T1000 (cell line): ENCODE measurements at regions not wholly inside any gene's neighbourhood (a gene's known extent, or its start where the extent isn't known, plus 50 kb on each side); places are given as distances from the start of the nearest gene placed in this dataset.

Experiments used
- DNase-seq: peaks from one replicate; lab custom pipeline; 2025; ENCODE audit warnings: mixed read lengths; lab: John Stamatoyannopoulos, UW

DNA sequence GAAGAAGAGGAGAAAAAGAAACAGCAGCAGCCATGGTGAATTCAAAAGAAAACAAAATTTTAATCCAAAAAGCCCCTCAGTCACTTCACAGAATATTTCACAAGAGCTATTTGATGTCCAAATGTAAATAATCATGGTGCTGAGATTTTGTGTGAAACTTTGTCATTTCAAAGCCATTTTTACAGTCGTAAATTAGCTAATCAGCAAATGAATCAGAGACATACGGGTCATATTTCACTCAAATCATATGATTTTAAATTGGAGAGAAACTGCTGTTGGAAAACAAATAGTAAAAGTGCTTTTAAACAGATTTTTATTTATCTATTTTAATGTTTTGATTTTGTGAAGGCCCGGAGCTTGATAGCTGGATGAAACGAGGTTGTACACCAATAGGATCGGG is 101.4 kb upstream of the SMIM23 start:
- DNase-seq = no peak

- DNase-seq = no peak
Observed at GRCh38 chr5:171688696-171689495, 96.7 kb upstream of the SMIM23 start.

GRCh38 chr5:171689853-171690417 is 95.7 kb upstream of the SMIM23 start:
- DNase-seq = no peak

DNA sequence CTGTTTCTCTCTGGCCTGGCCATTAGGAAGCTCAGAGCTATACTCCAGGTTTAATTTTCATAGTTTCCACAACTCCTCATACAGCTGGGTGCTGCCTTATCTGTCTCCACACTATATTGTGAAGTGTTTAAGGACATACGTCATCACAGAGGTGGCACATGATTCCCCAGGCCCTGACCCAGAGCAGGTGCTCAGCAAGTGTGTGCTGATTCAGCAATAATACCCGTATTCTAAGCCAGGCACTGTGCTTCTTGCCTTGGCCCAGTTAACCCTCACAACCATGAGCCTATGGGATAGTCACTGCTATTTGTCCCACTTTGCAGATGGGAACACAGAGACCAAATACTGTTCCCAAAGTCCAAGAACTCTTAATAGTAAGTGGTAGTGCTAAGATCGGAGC is 93.5 kb upstream of the SMIM23 start:
- no peak for DNase-seq

GRCh38 chr5:171692936-171693335 is 92.7 kb upstream of the SMIM23 start:
- no peak for DNase-seq

- DNase-seq = no peak
Observed at GRCh38 chr5:171693412-171693811, 92.2 kb upstream of the SMIM23 start.

DNA sequence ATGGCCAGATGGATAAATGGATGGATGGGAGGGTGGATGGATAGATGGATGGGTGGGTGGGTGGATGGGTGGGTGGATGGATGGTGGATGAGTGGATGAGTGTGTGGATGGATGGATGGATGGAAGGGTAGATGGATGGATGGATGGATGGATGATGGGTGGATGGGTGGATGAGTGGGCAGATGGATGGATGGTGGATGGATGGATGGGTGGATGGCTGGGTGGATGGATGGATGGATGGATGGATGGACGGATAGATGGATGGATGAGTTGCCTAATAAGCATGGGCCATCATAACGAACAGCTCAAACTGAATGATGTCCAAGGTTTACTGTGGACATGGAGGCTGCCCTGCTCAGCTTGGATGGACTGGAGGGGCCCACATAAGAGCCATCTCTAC is 89.8 kb upstream of the SMIM23 start:
- no peak for DNase-seq

GRCh38 chr5:171697221-171698102 is 88.2 kb upstream of the SMIM23 start:
- no peak for DNase-seq

GRCh38 chr5:171700318-171700912 is 85.2 kb upstream of the SMIM23 start:
- no peak for DNase-seq

DNA sequence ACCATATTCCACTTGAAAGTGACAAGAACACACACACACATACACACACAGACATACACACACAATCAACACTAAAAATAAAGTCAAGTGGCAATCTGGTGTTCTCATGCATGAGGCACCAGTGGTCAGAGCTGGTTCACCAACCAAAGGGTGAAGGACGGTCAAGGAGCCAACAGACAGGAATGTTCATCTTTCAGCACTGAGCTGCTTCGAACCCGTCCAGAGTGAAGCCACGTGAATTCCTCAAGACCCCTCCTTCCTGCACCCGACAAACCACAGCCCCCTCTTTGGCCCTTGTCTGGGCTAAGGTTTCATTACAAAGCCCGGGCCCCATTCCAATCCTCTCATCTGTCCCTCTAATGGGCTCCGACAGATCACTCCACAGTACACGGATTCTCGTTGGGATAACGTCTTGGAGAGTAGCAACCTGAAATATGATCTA is 84.5 kb upstream of the SMIM23 start:
- DNase-seq = no peak

DNA sequence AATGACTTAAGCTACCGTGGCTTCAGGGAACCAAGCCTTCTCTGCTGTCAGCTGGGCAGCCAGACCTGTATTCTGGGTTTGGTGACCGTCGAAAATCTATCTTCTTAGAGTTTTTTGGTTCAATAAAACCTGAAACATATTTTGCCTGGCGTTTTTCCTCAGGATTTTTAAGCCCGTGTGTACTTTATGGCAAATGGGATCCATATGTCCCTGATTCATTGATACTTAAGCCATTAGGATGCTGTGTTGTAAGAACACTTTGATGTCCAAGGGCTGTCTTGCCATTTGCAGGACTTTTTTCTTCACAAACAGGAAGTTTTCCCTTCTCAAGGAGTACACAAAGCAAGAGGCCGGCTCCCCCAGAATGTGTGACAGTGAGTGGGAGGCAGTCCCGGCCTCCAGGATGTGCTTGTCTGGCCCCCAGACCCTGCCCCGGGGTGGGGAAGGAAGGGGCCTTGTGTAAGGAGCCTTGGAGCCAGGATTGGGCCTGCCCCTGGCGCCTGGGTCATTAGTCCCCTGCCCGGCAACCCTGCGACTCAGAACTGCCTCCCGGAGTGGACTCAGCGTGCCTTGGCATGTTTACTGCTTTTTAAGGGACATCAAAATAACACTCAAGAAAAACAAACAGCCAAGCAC is 83.4 kb upstream of the SMIM23 start:
- DNase-seq = no peak

DNA sequence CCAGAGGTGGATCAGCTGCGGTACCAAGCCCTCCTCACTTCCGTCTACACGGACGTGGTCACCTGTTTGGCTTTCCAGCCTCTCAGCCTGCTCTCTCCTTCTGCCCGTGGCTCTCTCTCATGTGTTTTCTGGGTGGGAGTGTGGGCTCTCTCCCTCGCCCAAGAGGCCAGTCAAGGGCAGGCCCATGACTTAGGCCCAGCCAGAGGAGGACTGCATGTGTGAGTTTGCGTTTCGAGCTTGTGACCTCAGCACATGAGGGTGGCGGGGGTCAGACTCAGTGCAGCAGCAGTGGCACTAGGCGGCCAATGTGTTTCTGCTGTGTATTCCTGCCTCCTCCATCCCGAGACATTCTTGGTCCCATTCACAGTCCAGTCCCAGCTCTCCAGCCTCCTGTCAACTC is 82.5 kb upstream of the SMIM23 start:
- DNase-seq = no peak

DNA sequence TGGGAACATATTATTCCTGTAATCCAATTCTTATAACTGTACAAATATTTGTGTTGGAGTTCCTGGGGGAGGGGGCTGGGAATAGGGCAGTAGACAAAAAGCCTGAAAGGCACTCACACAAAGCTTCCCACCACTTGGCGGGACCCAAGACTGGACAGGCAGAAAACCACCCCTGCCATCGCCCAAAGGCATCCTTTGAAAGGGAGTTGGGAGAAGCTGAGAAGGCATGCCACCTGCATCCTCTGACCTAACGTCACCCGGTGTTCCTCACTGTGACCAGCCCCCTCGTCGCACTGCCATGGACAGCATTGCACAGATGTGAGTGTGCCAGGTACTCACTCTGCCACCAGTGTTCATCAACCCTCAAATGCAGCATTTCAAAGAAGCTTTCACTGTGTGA is 80.6 kb upstream of the SMIM23 start:
- no peak for DNase-seq

GRCh38 chr5:171705830-171706468 is 79.7 kb upstream of the SMIM23 start:
- no peak for DNase-seq

DNA sequence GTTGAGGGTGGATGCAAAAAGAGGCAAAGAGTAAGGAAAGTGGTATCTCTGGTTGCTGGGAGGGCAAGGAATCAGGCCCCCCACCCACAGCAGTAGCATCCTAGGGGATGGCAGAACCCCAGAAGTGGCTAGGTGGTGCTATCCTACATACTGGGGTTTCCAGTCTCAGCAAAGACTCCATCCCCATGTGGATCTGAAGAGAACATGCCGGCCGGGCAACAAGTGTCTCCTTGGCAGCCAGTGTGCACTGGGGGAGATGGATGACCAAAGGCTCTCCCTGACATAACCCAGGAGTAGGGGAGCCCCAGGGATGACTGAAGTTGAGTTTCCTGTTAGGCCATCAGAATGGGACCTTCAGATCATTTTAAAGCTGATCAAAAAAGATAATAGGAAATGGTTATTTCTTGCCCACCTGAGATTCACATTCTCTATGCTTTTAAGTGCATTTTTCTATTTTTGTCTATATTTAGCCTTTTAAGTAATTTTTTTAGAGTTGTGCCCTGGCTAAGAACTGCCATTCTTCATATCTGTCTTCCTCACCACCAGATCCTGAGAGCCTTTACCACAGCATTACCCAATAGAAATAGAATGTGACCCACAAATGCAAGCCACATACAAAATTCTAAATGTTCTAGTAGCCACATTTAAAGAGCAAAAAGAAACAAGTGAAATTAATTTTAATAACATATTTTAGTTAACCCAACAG is 78.7 kb upstream of the SMIM23 start:
- no peak for DNase-seq

DNA sequence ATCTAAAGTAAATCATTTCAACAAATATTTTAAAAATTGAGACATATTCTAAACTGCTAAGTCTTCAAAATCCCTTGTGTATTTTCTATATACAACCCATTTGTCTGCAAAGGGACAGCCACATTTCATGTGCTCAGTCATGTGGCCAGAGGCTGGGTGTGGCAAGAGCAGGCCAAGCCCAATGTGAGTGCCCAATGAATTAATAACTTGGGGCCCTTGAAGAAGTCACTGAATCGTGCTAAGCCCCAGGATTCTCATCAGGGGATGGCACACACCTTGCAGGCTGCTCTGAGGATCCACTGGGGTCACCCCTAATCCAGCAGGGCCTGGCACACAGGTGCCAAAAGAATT is 78.2 kb upstream of the SMIM23 start:
- DNase-seq = no peak

DNA sequence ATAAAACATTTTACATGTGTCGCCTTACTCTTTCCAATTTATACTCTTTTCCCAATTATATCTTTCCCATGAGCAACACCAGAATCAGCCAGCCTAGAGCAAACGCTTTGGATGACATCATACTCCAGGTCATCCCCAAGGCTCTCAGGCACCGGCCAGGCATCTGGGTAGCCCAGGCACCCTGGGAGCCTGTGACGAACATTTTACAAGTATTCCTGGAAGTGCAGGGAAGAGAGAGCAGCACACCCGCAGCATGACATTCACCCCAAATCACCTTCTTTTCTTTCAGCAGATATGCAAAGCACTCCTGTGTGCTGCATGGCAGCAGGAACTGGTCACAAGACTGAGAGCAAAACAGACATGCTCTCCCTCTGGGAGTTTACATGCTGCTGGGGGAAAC is 75.7 kb upstream of the SMIM23 start:
- DNase-seq = no peak

DNA sequence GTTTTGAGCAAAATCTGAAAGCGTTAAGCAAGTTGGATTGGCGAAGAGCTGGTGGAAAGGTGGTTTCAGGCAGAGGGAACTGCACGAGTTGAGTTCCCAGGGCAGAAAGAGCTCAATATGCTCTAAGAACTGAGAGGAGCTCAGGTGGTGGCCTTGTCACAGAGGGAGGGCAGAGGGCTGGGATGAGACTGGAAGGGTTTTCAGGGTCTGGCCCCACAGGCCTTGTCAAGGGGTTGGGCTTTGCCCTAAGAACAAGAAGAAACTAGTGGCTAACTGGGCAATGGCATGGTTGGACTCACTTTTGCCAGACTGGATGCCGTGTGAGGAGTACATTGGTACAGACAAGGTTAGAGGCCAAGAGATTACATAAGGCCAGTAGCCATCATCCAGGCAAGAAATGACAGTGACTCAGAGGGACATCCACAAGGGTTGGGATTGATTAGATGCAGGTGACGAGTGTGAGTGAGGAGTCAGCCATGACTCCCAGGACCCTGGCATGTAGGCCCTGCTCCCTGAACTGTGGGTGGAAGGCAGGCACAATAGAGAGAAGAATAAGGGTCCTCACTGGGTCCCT is 75.1 kb upstream of the SMIM23 start:
- no peak for DNase-seq

DNA sequence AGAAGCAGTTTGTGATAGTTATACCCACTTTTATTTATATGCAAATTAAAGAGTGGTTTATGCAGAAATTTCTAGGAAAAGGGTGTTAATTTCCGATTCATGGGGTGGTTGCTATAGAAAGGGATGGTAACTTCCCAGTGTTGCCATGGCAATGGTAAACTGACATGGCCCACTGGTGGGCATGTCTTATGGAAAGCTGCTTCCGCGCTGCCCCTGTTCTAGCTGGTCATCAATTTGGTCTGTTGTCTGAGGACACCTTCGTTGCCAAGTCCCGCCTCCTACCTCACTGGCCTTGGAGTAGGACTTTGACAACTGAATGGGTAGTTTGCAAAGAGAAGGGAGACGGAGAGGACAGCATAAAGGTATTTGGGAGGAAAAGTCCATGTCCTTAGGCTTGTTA is 74.0 kb upstream of the SMIM23 start:
- DNase-seq = no peak

DNA sequence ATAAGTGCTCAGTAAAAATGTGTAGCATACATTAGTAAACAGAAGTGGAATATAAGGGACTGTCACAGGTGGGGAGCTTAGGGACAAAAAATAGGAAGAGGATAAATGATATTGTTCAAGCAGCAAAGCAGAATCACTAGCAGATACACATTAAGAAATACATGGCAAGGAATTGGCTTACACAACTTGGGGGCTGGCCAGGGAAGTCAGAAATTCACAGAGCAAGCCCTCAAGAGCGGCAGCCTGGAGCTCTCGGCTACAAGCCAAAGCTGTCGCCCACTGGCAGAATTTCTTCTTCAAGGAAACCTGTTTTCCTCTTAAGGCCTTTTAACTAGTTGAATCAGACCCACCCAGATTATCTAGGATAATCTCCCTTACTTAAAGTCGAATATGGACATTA is 73.0 kb upstream of the SMIM23 start:
- no peak for DNase-seq

DNA sequence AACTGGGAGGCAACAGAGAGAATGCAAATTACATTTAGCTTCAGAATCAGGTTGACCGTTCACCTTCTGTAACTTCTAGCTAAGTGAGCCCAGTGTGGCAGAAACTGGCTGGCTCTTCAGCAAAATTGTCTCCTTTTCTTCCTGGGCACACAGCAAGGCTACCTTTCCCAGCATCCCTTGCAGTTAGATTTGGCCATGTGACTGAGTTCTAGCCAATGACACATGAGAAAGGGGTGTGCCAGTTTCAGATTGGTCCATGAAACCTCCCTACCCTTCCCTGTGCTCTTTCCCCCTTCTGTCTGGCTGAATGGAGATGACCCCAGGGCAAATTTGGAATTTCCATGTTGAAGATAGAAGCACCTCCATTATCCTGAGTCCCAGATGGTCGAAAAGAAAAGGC is 72.5 kb upstream of the SMIM23 start:
- no peak for DNase-seq
